ENCODE measurements at regions not wholly inside any gene's neighbourhood (a gene's known extent, or its start where the extent isn't known, plus 50 kb on each side); places are given as distances from the start of the nearest gene placed in this dataset.

GRCh38 chr10:33016988-33017387 is 59.0 kb upstream of the ITGB1 start (continued):
- no peak for TF ChIP-seq E2F6 (IDR thresholded peaks at IDR 0.05)

All from H1 (cell line).